ENCODE measurements at regions not wholly inside any gene's neighbourhood (a gene's known extent, or its start where the extent isn't known, plus 50 kb on each side); places are given as distances from the start of the nearest gene placed in this dataset.

- no peak for DNase-seq
- WGBS (ENCODE audit: insufficient coverage), result 96% methylated on average over 10 of the region's 11 CpGs
- intact Hi-C loops (cut with micrococcal nuclease), result no loop called here
- no peaks in the 10 kb centered on the region for H3K36me3 Mint-ChIP-seq
- no peak overlapping the region for H3K4me3 Mint-ChIP-seq
- H3K27ac Mint-ChIP-seq, result no peak overlapping the region
- ATAC-seq, result no peak
- no peaks in the 10 kb centered on the region for H3K27me3 ChIP-seq (ENCODE audit: control insufficient read depth, insufficient read depth, low read length)
- H3K27me3 Mint-ChIP-seq (ENCODE audit: low read depth in 2 of 2), result peaks cover 0 to under 1% of the 10 kb centered on the region in 2 donors
- no peaks in the 10 kb centered on the region for H3K9me3 Mint-ChIP-seq
- H3K9me3 ChIP-seq (ENCODE audit: control insufficient read depth, insufficient read depth, low read length), result no peaks in the 10 kb centered on the region
- TF ChIP-seq CTCF (IDR thresholded peaks at IDR 0.05), result no peak
- no peak overlapping the region for H3K27ac ChIP-seq (ENCODE audit: low read length)
- H3K36me3 ChIP-seq (ENCODE audit: control insufficient read depth, insufficient read depth, low read length), result no peaks in the 10 kb centered on the region
- H3K4me1 Mint-ChIP-seq, result peaks cover 47% of the 10 kb centered on the region in 2 donors
- H3K4me3 ChIP-seq (ENCODE audit: low read length), result no peak overlapping the region
- H3K4me1 ChIP-seq (ENCODE audit: control insufficient read depth, insufficient read depth, low read length), result peaks cover 17% of the 10 kb centered on the region
Observed at GRCh38 chr9:81823672-81824554, 104.3 kb upstream of the SPATA31D4 start.

GRCh38 chr9:81824802-81825730 is 103.2 kb upstream of the SPATA31D4 start:
- ATAC-seq, result no peak
- H3K4me3 Mint-ChIP-seq, result no peak overlapping the region
- H3K4me3 ChIP-seq (ENCODE audit: low read length), result no peak overlapping the region
- intact Hi-C loops (cut with micrococcal nuclease), result no loop called here
- no peaks in the 10 kb centered on the region for H3K36me3 Mint-ChIP-seq
- no peak for DNase-seq
- no peak overlapping the region for H3K27ac Mint-ChIP-seq
- H3K27me3 Mint-ChIP-seq (ENCODE audit: low read depth in 2 of 2), result peaks cover 0 to 9% of the 10 kb centered on the region in 2 donors
- 94% methylated on average over 6 of the region's 8 CpGs for WGBS (ENCODE audit: insufficient coverage)
- H3K4me1 ChIP-seq (ENCODE audit: control insufficient read depth, insufficient read depth, low read length), result peaks cover 13% of the 10 kb centered on the region
- no peaks in the 10 kb centered on the region for H3K9me3 Mint-ChIP-seq
- no peak for TF ChIP-seq CTCF (IDR thresholded peaks at IDR 0.05)
- no peaks in the 10 kb centered on the region for H3K36me3 ChIP-seq (ENCODE audit: control insufficient read depth, insufficient read depth, low read length)
- H3K27ac ChIP-seq (ENCODE audit: low read length), result no peak overlapping the region
- no peaks in the 10 kb centered on the region for H3K9me3 ChIP-seq (ENCODE audit: control insufficient read depth, insufficient read depth, low read length)
- H3K4me1 Mint-ChIP-seq, result peaks cover 35 to 36% of the 10 kb centered on the region in 2 donors
- H3K27me3 ChIP-seq (ENCODE audit: control insufficient read depth, insufficient read depth, low read length), result no peaks in the 10 kb centered on the region

GRCh38 chr9:81825846-81826516 is 102.2 kb upstream of the SPATA31D4 start:
- H3K36me3 Mint-ChIP-seq, result no peaks in the 10 kb centered on the region
- intact Hi-C loops (cut with micrococcal nuclease), result no loop called here
- no peak overlapping the region for H3K4me3 ChIP-seq (ENCODE audit: low read length)
- no peaks in the 10 kb centered on the region for H3K36me3 ChIP-seq (ENCODE audit: control insufficient read depth, insufficient read depth, low read length)
- H3K4me3 Mint-ChIP-seq, result no peak overlapping the region
- TF ChIP-seq CTCF (IDR thresholded peaks at IDR 0.05), result no peak
- peaks cover 27 to 28% of the 10 kb centered on the region in 2 donors for H3K4me1 Mint-ChIP-seq
- WGBS (ENCODE audit: insufficient coverage), result 92% methylated on average over 2 of the region's 3 CpGs
- no peaks in the 10 kb centered on the region for H3K9me3 ChIP-seq (ENCODE audit: control insufficient read depth, insufficient read depth, low read length)
- H3K4me1 ChIP-seq (ENCODE audit: control insufficient read depth, insufficient read depth, low read length), result peaks cover 13% of the 10 kb centered on the region
- no peak for ATAC-seq
- H3K27me3 ChIP-seq (ENCODE audit: control insufficient read depth, insufficient read depth, low read length), result no peaks in the 10 kb centered on the region
- DNase-seq, result no peak
- peaks cover 0 to 9% of the 10 kb centered on the region in 2 donors for H3K27me3 Mint-ChIP-seq (ENCODE audit: low read depth in 2 of 2)
- no peak overlapping the region for H3K27ac Mint-ChIP-seq
- H3K27ac ChIP-seq (ENCODE audit: low read length), result no peak overlapping the region
- H3K9me3 Mint-ChIP-seq, result no peaks in the 10 kb centered on the region

All from natural killer cell (primary cell).